IPS-NIHi7 (cell line): ENCODE measurements at regions not wholly inside any gene's neighbourhood (a gene's known extent, or its start where the extent isn't known, plus 50 kb on each side); places are given as distances from the start of the nearest gene placed in this dataset.

ENCODE experiments used
- DNase-seq: peaks from one replicate; pipeline ENCODE4 v3.0.0; 2012; ENCODE audit warnings: mixed read lengths; ENCODE audit errors: extremely low spot score

DNA sequence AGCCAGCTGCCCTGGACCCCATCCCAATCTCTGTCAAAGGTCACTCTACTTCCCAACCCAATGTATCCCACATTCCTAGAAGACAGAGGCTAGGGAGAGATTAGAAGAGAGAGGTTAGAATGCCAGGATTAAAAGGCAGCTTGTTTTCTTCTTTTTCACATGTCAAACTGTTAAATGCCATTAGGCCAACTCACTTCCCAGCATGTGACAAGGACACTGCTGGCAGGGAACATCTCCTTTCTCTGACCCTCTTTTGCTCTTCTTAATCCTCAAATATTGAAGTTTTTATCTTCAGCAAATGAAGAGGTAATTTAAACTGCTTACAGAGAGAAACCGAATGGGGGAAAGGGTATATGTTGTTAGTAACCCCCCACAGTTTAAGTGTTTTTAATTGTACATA lies 89.1 kb downstream of the BBS10 start:
- peak; percentile 30 for DNase-seq

GRCh38 chr12:76256904-76257303 lies 91.3 kb downstream of the BBS10 start:
- DNase-seq, result no peak

GRCh38 chr12:76256321-76256720 lies 91.9 kb downstream of the BBS10 start:
- no peak for DNase-seq

DNA sequence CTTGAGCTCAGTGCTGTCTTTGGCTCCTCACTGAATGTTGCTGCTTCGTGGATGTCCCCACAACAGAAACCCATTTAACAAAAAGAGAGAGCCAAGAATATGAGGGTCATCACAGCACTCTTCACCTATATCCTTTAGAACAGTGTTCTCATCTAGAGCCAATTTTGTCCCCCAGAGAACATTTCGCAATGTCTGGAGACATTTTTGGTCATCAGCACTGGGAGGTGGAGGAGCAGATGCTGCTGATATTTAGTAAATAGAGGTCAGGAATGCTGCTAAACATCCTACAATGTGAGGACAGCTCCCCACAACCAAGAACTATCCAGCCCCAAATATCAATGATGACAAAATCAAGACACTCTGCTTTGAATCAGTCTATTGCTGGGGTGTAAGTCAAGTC lies 92.5 kb downstream of the BBS10 start:
- DNase-seq, result no peak

- DNase-seq, result no peak
These were observed 92.9 kb downstream of the BBS10 start for GRCh38 chr12:76255281-76255680.

- no peak for DNase-seq
These were observed 96.2 kb downstream of the BBS10 start for GRCh38 chr12:76252031-76252430.

- DNase-seq, result no peak
These were observed 98.0 kb downstream of the BBS10 start for GRCh38 chr12:76250256-76250655.

- DNase-seq, result no peak
These were observed 98.7 kb downstream of the BBS10 start for GRCh38 chr12:76249501-76249900.

- DNase-seq, result no peak
These were observed 100.2 kb downstream of the BBS10 start for GRCh38 chr12:76247992-76248391.

DNA sequence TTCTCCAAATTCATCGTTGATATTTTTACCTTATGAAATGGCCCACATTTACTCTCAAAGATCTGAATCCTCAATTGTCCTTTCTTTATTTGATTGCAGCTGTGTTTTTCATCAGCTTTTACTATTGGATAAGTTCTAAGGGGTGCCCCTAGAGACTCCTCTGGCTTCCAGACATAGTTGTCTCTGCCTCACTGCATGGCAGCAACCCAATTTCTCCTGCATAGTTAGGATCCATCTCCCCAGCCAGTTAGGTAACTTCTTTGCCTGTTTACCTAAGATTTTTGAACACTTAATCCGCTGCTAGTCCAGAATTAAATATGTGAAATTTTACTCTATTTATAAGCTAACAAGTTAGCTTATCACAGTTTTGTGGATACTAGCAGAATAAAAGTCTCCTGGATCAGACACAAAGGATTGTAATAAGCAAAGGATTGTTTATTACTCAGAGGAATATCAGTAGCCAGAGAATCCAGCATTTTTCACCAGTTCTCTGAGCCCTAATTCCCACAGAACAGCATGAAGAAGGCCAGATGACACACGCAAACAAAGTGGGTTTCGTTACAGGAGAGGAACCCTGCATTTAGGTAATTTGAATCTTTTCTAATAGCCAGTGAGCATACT lies 101.1 kb downstream of the BBS10 start:
- DNase-seq, result no peak

GRCh38 chr12:76246611-76247010 lies 101.6 kb downstream of the BBS10 start:
- no peak for DNase-seq

DNA sequence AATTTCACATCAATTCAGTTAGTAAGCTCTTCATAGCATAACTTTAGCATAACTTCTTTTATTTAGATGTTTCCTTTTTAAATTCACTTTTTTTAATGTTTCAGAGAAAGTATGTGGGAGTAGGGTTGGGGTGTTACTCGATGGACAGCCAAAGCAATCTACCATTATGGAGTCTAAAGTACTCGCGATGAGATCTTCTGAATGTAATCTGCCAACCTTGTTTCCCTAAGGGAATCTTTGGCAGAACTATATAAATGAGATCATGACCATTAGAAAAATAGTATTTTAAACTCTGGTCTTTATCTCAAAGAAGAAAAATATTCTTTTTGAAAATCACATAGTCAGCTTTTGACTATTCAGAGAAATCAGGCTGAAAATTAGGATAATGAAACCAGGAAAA lies 103.9 kb downstream of the BBS10 start:
- no peak for DNase-seq

DNA sequence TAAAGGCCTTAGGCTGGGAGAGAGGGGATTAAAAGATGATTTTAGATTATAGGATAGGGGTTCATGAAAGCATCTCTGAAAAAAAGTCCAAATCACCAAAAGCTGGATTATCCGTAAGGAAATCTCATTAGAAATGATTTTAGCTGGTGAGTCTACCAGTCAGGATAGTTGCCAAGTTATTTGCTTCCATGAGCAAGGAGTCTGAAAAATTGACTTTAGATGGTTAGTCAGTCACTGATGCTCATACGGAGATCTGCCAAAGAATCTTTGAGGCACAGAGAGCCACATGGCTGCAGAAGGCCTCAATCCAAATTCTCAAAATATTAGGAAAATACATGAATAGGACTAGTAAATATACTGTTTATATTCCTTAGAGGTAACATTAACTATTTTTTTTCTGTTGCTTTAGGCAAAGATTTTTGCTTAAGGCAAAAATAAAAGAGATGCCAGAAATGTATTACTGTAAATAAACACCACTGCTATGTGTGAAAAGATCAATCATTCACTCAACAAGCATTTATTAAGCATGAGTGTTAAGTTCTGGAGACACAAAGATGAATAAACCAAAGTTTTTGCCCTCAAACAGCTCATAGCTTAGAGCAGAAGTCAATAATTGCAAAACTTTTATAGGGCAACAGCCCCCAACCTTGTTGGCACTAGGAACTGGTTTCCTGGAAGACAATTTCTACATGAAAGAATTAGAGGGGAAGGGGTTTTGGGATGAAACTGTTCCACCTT lies 105.2 kb downstream of the BBS10 start:
- DNase-seq, result no peak

DNA sequence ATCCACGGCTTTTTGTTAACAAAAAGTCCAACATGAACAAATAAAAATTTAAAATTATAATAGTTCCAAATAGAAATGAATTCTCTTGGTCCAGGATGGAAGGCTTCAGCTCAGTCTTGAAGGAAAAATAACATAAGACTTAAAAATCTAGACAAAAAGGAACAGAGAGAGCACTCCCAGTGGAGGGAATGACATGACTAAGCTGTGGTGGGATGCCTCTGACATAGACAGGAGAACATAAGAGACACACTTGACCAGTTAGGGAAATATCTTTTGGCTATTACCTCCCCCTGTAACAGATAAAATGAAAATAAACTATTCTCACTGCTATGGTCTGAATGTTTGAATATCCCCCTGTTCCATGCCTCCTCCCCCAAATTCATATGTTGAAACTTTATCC lies 106.8 kb downstream of the BBS10 start:
- no peak for DNase-seq

DNA sequence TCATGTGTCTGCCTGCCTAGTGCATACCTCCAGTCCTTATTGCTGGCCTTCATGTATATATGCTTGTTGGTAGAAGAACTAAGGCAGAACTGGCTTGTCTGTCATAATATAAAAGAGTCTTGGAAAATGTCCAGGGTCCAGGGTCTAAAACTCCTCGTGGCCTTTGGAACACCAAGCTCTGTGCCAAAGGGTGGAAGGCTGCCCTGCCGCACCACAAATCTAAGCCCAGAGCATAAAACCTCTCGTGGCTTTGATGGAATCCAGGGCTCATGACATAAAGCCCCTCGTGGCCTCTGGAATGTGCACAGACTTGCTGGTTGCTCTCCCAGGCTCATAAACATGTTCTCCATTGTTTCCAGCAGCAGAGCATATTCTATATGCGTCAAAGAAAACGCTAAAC lies 107.9 kb downstream of the BBS10 start:
- no peak for DNase-seq

GRCh38 chr12:76238688-76239087 lies 109.5 kb downstream of the BBS10 start:
- no peak for DNase-seq

GRCh38 chr12:76237086-76237701 lies 111.0 kb downstream of the BBS10 start:
- no peak for DNase-seq

DNA sequence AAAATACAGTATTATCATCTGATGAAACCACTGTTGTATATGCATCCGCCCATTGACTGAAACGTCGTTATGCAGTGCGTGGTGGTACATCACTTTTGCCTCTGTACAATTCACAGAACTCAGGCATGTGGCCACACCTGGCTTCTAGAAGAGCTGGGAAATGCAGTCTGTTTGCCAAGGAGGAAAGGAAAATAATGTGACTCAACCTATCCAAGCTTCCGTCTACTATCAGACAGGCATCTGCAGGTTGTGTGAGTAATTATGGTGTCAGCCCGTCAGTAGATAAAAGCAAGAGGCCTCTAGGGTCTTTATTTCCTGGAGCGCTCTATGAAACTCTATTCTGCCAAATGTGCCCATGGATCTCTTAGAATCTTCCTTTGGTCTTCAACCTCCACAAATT lies 111.6 kb downstream of the BBS10 start:
- no peak for DNase-seq

DNA sequence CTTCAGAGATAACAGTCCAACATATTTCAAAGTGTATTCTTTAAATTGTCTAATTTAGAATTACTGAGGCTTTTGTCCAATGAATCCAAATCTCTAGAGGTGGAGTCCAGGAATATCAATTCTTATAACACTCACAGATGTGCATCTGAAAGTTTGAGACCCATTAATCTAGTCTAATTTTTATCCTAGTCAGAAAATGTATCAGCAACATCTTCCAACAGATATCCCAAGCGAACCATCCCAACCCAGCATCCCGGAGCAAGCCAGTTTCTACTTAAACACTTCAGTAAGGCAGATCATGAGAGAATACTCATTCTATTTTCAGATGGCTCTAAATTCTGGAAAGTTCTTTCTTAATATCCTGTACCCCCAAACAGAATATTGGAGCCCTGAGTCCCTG lies 113.5 kb downstream of the BBS10 start:
- DNase-seq, result no peak

GRCh38 chr12:76232013-76232412 lies 116.2 kb downstream of the BBS10 start:
- DNase-seq, result no peak

DNA sequence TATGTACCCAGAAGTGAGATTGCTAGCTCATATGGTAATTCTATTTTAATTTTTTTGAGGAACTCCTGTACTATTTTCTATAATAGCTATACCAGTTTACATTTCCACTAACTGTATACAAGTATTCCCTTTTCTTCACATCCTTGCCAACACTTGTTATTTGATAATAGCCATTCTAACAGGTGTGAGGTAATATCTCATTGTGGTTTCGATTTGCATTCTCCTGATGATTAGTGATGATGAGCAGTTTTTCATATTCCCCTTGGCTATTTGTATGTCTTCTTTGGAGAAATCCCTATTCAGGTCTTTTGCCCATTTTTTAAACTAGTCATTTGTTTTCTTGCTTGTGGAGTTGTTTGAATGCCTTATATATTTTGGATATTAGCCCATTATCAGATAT lies 121.3 kb downstream of the BBS10 start:
- no peak for DNase-seq

DNA sequence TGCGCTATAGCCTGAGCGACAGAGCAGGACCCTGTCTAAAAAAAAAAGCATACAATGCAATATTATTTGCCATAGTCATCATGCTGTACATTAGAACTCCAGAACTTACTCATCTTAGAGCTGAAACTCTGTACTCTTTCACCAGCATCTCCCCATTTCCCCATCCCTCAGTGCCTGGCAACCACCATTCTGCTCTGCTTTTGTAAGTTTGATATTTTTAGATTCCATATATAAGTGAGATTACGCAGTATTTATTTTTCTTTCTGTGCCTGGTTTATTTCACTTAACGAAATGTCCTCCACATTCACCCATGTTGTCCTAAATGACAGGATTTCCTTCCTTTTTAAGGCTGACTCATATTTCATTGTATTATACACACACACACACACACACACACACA lies 121.8 kb downstream of the BBS10 start:
- DNase-seq, result no peak

DNA sequence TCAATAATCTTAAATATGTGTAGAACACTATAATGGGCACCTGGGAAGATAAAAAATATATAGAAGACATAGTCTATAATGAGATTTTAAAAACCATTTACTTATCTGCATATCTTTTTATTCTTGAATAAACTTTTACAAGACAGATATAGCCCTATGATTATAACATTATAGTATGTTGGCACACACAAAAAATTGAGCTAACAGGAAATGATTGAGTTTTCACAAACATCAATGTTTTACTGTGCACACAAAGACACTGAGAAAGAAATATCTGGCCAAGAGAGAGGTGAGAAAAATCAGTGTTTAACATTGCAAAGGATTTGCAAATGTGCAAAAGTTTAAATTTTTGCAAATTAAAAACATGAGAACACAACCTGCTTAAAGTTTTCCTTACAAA lies 124.3 kb downstream of the BBS10 start:
- DNase-seq, result no peak
